SK-N-MC (cell line): ENCODE measurements at regions not wholly inside any gene's neighbourhood (a gene's known extent, or its start where the extent isn't known, plus 50 kb on each side); places are given as distances from the start of the nearest gene placed in this dataset.

Source experiments
- EZH2 ChIP-seq: fragments of 200-600 bp; sonication (generic); IDR thresholded peaks from one replicate; pipeline ENCODE4 v1.6.1; 2017; ENCODE audit warnings: antibody characterized with exemption
- FOXP2 ChIP-seq: optimal IDR thresholded peaks from 2 replicates; pipeline ENCODE3; 2011; ENCODE audit warnings: mild to moderate bottlenecking, moderate library complexity; ENCODE audit not compliant: insufficient read depth; ENCODE audit errors: extremely low read length, control extremely low read depth
- POLR2AphosphoS5 ChIP-seq: IDR thresholded peaks from 2 replicates; pipeline ENCODE4 v1.6.1; 2012; ENCODE audit warnings: mild to moderate bottlenecking, low read depth, low read length, borderline replicate concordance

DNA sequence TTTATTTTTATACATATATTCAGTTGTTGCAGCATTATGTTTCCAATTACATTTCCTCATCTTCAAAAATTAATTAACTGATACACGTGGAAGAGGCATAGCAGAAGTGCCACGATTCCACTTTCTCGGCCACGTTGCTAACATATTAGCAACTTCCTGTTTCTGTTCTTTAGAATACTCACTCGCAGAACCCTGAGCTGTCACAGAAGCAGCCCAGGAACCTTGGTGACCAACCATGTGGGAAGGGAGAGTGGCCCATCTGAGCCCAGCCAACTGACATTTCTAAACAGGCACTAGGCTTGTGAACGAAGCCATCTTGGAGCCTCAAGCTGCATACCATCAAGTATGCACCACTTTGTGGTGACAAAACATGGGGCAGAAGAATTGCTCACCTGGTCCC is 350.1 kb downstream of the CBLN2 start:
- no peak for TF ChIP-seq EZH2
- no peak for TF ChIP-seq POLR2AphosphoS5
- no peak for TF ChIP-seq FOXP2
